ENCODE measurements at regions not wholly inside any gene's neighbourhood (a gene's known extent, or its start where the extent isn't known, plus 50 kb on each side); places are given as distances from the start of the nearest gene placed in this dataset.

DNA sequence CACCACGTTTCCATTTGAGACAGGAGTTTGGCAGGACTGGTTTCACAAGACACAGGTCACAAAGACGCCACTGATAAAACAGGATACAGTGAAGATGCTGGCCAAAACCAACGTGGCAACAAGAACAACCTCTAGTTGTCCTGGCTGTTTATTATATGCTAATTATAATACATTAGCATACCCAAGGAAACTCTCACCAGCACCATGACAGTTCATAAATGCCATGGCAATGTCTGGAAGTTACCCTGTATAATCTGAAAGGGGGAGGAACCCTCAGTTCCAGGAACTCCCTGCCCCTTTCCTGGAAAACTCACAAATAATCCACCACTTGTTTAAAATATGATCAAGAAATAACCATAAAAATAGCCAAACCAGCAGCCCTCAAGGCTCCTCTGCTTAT lies 148.3 kb downstream of the RBM43 start:
- DNase-seq (ENCODE audit: low read depth in 1 of 2, low spot score in 1 of 2) = no peak
- Histone ChIP-seq H3K27me3 (ENCODE audit: insufficient read depth, poor library complexity, severe bottlenecking) (peaks cover 3% of the 10 kb centered on the region), H3K4me3 (replicated peaks; ENCODE audit: insufficient read depth, low read length) (no peak overlapping the region), H3K27ac (replicated peaks) (no peak overlapping the region)
- TF ChIP-seq GABPA (IDR thresholded peaks at IDR 0.05; ENCODE audit: low read depth) (no peak), SPI1 (IDR thresholded peaks at IDR 0.05; ENCODE audit: borderline replicate concordance, low read depth) (no peak), POLR2AphosphoS5 (IDR thresholded peaks at IDR 0.05; ENCODE audit: low read depth) (no peak)
- TF ChIP-seq, protein P1, sequence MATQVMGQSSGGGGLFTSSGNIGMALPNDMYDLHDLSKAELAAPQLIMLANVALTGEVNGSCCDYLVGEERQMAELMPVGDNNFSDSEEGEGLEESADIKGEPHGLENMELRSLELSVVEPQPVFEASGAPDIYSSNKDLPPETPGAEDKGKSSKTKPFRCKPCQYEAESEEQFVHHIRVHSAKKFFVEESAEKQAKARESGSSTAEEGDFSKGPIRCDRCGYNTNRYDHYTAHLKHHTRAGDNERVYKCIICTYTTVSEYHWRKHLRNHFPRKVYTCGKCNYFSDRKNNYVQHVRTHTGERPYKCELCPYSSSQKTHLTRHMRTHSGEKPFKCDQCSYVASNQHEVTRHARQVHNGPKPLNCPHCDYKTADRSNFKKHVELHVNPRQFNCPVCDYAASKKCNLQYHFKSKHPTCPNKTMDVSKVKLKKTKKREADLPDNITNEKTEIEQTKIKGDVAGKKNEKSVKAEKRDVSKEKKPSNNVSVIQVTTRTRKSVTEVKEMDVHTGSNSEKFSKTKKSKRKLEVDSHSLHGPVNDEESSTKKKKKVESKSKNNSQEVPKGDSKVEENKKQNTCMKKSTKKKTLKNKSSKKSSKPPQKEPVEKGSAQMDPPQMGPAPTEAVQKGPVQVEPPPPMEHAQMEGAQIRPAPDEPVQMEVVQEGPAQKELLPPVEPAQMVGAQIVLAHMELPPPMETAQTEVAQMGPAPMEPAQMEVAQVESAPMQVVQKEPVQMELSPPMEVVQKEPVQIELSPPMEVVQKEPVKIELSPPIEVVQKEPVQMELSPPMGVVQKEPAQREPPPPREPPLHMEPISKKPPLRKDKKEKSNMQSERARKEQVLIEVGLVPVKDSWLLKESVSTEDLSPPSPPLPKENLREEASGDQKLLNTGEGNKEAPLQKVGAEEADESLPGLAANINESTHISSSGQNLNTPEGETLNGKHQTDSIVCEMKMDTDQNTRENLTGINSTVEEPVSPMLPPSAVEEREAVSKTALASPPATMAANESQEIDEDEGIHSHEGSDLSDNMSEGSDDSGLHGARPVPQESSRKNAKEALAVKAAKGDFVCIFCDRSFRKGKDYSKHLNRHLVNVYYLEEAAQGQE (IDR thresholded peaks at IDR 0.05; ENCODE audit: insufficient replicate concordance, low read depth) = no peak
- TF ChIP-seq, protein P2, sequence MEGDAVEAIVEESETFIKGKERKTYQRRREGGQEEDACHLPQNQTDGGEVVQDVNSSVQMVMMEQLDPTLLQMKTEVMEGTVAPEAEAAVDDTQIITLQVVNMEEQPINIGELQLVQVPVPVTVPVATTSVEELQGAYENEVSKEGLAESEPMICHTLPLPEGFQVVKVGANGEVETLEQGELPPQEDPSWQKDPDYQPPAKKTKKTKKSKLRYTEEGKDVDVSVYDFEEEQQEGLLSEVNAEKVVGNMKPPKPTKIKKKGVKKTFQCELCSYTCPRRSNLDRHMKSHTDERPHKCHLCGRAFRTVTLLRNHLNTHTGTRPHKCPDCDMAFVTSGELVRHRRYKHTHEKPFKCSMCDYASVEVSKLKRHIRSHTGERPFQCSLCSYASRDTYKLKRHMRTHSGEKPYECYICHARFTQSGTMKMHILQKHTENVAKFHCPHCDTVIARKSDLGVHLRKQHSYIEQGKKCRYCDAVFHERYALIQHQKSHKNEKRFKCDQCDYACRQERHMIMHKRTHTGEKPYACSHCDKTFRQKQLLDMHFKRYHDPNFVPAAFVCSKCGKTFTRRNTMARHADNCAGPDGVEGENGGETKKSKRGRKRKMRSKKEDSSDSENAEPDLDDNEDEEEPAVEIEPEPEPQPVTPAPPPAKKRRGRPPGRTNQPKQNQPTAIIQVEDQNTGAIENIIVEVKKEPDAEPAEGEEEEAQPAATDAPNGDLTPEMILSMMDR (IDR thresholded peaks at IDR 0.05; ENCODE audit: insufficient read depth, low read length) = no peak

DNA sequence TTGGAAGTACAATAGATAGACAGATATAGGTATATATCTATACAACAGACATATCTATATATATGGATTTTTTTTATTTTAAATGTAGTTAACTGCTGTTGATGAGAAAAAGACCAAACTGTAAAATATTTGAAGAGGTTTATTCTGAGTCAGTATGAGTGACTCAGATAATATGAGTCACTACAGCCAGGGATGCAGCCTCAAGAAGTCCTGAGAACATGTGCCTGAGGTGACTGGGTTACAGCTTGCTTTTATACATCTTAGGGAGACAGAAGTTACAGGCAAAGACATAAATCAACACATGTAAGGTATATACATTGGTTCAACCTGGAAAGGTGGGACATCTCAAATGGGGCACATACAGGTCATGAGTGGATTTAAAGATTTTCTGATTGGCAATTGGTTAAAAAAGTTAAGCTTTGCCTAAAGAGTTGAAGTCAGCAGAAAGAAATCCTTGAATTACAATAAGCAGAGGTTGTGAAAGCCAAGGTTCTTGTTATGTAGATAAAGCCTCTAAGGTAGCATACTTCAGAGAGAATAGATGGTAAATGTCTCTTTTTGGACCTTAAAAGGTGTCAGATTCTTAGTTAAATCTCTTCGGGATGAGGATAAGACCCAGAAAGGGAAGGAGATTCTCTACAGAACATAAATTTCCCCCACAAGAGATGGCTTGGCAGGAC lies 149.9 kb downstream of the RBM43 start:
- no peak for TF ChIP-seq GABPA (IDR thresholded peaks at IDR 0.05; ENCODE audit: low read depth)
- TF ChIP-seq POLR2AphosphoS5 (IDR thresholded peaks at IDR 0.05; ENCODE audit: low read depth) = no peak
- Histone ChIP-seq H3K4me3 (replicated peaks; ENCODE audit: insufficient read depth, low read length) (no peak overlapping the region), H3K27ac (replicated peaks) (no peak overlapping the region), H3K27me3 (ENCODE audit: insufficient read depth, poor library complexity, severe bottlenecking) (peaks cover 1% of the 10 kb centered on the region)
- no peak for DNase-seq (ENCODE audit: low read depth in 1 of 2, low spot score in 1 of 2)

DNA sequence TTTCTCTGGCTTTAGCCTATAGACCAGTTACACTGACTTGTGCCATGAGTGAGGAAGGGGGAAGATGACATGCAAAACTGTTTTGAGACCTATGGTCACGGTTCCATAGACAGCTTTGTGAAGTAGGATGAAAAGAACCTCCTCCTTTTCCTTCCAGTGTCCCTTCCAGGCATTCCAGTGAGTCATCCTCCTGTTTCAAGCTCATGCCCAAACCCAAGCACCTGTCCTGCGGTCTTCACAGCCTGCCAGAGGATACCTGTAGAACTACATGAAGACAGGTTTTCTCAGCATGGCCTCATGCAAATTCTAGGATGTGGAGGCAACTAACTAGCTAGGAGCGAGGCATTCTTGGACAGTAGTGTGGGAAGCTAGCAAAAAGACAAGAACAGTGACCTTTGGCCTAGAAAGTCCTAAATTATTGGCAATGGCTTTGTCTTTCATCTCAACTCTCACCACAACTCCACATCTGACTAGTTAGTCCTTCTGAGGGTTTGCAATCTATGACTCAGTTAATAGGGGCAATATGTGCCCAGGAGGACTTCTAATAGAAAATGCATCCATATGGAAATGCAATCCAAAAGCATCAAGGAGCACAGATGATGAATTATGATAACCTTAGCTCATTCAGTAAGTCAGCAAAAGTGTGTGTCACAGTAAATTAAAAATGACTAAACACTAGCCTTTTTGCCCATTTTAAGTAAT lies 154.7 kb downstream of the RBM43 start:
- TF ChIP-seq, protein P2 (IDR thresholded peaks at IDR 0.05; ENCODE audit: insufficient read depth, low read length) = no peak
- TF ChIP-seq POLR2AphosphoS5 (IDR thresholded peaks at IDR 0.05; ENCODE audit: low read depth) = no peak
- TF ChIP-seq SPI1 (IDR thresholded peaks at IDR 0.05; ENCODE audit: borderline replicate concordance, low read depth) = no peak
- TF ChIP-seq, protein P1 (IDR thresholded peaks at IDR 0.05; ENCODE audit: insufficient replicate concordance, low read depth) = no peak
- TF ChIP-seq GABPA (IDR thresholded peaks at IDR 0.05; ENCODE audit: low read depth) = no peak
- DNase-seq (ENCODE audit: low read depth in 1 of 2, low spot score in 1 of 2) = no peak
- Histone ChIP-seq H3K4me3 (replicated peaks; ENCODE audit: insufficient read depth, low read length) (no peak overlapping the region), H3K27me3 (ENCODE audit: insufficient read depth, poor library complexity, severe bottlenecking) (no peaks in the 10 kb centered on the region), H3K27ac (replicated peaks) (no peak overlapping the region)

DNA sequence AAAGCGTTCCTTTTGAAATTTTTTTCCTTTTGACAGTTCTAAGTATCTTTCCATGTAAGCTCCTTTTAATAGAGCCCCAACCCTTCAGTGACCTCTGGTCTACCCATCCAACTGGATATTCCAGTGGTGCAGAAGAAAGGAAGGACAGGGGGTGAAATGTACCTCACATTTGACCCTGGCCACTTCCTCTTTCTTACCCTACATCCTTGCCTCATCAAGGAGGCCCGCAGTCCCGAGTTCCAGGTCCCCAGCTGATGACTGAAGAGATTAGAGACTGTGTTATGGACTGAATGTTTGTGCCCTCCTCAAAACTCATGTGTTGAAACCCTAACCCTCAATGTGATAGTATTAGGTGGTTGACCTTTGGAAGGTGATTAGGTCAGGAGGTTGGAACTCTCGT lies 158.1 kb downstream of the RBM43 start:
- no peaks in the 10 kb centered on the region for H3K27me3 ChIP-seq (ENCODE audit: insufficient read depth, poor library complexity, severe bottlenecking)
- DNase-seq (ENCODE audit: low read depth in 1 of 2, low spot score in 1 of 2) = peak in 1 of 2 experiments; percentile 11
- no peak overlapping the region for H3K4me3 ChIP-seq (replicated peaks; ENCODE audit: insufficient read depth, low read length)
- peak; percentile 80 for TF ChIP-seq SPI1 (IDR thresholded peaks at IDR 0.05; ENCODE audit: borderline replicate concordance, low read depth)
- TF ChIP-seq, protein P1 (IDR thresholded peaks at IDR 0.05; ENCODE audit: insufficient replicate concordance, low read depth) = no peak
- TF ChIP-seq, protein P2 (IDR thresholded peaks at IDR 0.05; ENCODE audit: insufficient read depth, low read length) = no peak
- H3K27ac ChIP-seq (replicated peaks) = no peak overlapping the region
